Endothelial cell (in vitro differentiated cells): ENCODE measurements at regions not wholly inside any gene's neighbourhood (a gene's known extent, or its start where the extent isn't known, plus 50 kb on each side); places are given as distances from the start of the nearest gene placed in this dataset.
A peak's percentile ranks its signal among the peaks of the same experiment; 100 is the strongest.
"Not testable (repeated sequence)": the region's sequence is repeated elsewhere in the genome, so short reads cannot be mapped to it uniquely, and the experiment has no call there.

Source experiments
- DNase-seq: peaks from one replicate; pipeline ENCODE4 v3.0.0; 2021; ENCODE audit warnings: low spot score
- H3K27ac Mint-ChIP-seq: one replicate; pipeline ENCODE4 v1.8.0; 2021; ENCODE audit warnings: mixed read lengths, inconsistent platforms; ENCODE audit not compliant: unreplicated experiment
- H3K27me3 Mint-ChIP-seq: one replicate; pipeline ENCODE4 v1.8.0; 2021; ENCODE audit warnings: mild to moderate bottlenecking, moderate library complexity, mixed read lengths, inconsistent platforms; ENCODE audit not compliant: unreplicated experiment
- H3K36me3 Mint-ChIP-seq: one replicate; pipeline ENCODE4 v1.8.0; 2021; ENCODE audit warnings: mild to moderate bottlenecking, low read depth, mixed read lengths, inconsistent platforms; ENCODE audit not compliant: unreplicated experiment
- H3K4me1 Mint-ChIP-seq: one replicate; pipeline ENCODE4 v1.8.0; 2021; ENCODE audit warnings: mild to moderate bottlenecking, mixed read lengths, inconsistent platforms; ENCODE audit not compliant: unreplicated experiment
- H3K4me3 Mint-ChIP-seq: one replicate; pipeline ENCODE4 v1.8.0; 2021; ENCODE audit warnings: mild to moderate bottlenecking, mixed read lengths, inconsistent platforms; ENCODE audit not compliant: unreplicated experiment
- H3K9me3 Mint-ChIP-seq: one replicate; pipeline ENCODE4 v1.8.0; 2021; ENCODE audit warnings: mixed read lengths, inconsistent platforms; ENCODE audit not compliant: unreplicated experiment
- TF ChIP-seq, protein P1 (sequence below): fragments of 200-600 bp; sonication (generic); IDR thresholded peaks from one replicate; pipeline ENCODE4 v1.5.0; 2021; ENCODE audit warnings: antibody characterized with exemption; ENCODE audit not compliant: unreplicated experiment

DNA sequence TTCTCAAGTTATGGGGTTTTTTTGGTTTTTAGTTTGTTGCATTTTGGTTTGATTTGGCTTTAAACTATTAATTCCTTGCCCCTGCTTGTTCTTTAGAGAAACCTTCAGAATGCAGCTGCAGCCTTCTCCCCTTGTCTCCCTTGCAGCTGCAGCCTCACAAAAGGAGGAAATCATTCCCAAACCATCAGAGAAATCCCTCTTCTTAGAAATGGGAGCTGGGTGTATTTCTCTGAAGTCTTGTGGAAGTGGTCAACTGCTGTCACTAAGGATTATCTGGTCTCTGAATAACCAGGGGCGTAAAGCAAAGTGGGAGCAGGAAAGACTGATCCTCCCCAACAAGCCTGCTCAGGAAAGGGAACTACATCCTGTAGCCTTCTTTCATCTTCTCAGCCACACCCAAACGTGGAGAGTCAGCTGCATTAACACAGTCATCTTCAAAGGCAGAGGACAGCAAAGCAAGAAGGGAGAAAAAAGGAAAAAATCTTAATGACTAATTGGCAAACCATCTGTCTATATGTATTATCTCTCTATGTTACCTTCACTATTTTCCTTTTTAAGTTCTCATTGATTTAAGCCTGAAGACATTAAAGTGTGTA is 1834.1 kb upstream of the PIK3C3 start:
- Mint-ChIP-seq H3K9me3 (no peaks in the 10 kb centered on the region), H3K4me1 (peaks cover 7% of the 10 kb centered on the region), H3K4me3 (no peak overlapping the region), H3K27ac (no peak overlapping the region), H3K36me3 (no peaks in the 10 kb centered on the region), H3K27me3 (no peaks in the 10 kb centered on the region)
- peak; percentile 3 for DNase-seq
- TF ChIP-seq, protein P1, sequence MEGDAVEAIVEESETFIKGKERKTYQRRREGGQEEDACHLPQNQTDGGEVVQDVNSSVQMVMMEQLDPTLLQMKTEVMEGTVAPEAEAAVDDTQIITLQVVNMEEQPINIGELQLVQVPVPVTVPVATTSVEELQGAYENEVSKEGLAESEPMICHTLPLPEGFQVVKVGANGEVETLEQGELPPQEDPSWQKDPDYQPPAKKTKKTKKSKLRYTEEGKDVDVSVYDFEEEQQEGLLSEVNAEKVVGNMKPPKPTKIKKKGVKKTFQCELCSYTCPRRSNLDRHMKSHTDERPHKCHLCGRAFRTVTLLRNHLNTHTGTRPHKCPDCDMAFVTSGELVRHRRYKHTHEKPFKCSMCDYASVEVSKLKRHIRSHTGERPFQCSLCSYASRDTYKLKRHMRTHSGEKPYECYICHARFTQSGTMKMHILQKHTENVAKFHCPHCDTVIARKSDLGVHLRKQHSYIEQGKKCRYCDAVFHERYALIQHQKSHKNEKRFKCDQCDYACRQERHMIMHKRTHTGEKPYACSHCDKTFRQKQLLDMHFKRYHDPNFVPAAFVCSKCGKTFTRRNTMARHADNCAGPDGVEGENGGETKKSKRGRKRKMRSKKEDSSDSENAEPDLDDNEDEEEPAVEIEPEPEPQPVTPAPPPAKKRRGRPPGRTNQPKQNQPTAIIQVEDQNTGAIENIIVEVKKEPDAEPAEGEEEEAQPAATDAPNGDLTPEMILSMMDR = no peak

DNA sequence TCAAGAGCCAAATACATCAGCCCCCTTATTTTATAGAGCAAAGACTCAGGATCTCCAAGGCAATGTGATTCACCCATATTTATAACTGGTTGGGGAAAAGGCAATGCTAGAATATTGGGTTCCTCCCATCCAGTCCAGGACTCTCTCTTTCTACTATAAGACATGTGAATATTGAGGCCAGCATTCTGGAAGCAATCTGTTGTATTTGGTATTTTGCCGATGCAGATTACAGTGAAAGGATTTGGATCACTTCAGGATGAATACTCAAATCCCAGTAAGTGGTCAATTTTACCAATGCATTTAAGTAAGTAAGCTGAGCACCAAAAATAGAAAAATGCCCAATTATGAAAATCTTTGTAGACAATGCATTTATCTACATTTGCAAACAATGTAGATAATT is 1834.7 kb upstream of the PIK3C3 start:
- Mint-ChIP-seq H3K4me1 (peaks cover 7% of the 10 kb centered on the region), H3K36me3 (no peaks in the 10 kb centered on the region), H3K4me3 (no peak overlapping the region), H3K27ac (no peak overlapping the region), H3K27me3 (peaks cover 2% of the 10 kb centered on the region), H3K9me3 (no peaks in the 10 kb centered on the region)
- TF ChIP-seq, protein P1 = no peak
- DNase-seq = no peak

DNA sequence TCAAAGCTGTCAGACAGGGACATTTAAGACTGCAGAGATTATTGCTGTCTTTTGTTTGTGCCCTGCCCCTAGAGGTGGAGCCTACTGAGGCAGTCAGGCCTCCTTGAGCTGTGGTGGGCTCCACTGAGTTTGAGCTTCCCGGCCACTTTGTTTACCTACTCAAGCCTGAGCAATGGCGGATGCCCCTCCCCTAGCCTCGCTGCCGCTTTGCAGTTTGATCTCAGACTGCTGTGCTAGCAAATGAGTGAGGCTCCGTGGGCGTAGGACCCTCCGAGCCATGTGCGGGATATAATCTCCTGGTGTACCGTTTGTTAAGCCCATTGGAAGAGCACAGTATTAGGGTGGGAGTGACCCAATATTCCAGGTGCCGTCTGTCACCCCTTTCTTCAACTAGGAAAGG is 1835.5 kb upstream of the PIK3C3 start:
- H3K27ac Mint-ChIP-seq, H3K4me3 Mint-ChIP-seq, H3K4me1 Mint-ChIP-seq, H3K9me3 Mint-ChIP-seq, H3K27me3 Mint-ChIP-seq, DNase-seq, H3K36me3 Mint-ChIP-seq: not testable (repeated sequence)

DNA sequence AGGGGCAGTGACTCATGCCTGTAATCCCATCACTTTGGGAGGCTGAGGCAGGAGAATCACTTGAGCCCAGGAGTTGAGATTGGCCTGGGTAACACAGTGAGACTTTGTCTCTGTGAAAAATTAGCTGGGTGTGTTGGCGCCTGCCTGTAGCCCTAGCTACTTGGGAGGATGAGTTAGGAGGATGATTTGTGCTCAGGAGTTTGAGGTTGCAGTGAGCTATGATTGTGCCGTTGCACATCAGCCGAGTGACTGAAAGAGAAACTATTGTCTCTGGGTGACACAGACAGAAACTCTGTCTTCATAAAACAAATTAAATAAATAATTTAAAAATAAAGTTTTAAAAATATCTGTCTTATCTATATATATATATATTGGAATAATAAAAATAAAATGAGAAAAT is 1844.6 kb upstream of the PIK3C3 start:
- Mint-ChIP-seq H3K27ac (no peak overlapping the region), H3K9me3 (no peaks in the 10 kb centered on the region), H3K27me3 (no peaks in the 10 kb centered on the region), H3K4me3 (no peak overlapping the region), H3K4me1 (peaks cover under 1% of the 10 kb centered on the region), H3K36me3 (no peaks in the 10 kb centered on the region)
- TF ChIP-seq, protein P1 = no peak
- no peak for DNase-seq

DNA sequence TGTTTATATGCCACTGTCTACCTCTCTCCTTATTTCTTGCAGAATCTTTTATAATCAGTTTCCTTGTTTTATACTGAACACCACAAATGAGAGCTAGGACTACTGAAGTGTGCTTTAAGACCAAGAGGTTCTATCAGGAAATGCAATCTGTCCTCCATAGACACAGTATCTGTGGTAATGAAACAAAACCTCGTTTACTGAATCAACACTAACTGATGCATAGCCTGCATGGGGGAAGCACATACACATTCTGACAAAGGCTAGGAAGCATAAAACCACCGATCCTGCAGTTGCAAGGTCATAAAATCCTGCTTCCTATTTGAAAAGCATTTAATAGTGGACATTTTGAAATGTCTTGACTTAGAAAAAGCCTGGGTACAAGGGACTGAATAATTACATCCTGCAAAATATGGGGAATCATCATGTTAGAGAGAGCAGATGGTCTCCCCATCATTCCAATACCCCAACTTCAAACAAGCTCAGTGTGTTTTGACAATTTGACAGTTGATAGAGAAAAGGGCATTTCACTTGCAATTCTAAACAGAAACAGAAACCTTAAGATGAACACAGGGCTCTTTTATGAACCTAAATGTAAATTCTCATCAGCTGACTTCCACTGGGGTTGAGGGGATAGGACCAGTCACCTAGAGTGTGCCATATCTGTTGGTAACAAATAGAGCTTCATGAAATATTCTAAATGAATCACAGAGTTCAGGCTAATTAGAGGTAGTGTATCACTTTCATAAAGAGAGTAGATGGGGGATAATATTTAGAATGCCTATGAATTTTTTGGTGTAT is 1845.6 kb upstream of the PIK3C3 start:
- H3K36me3 Mint-ChIP-seq = no peaks in the 10 kb centered on the region
- peaks cover 6% of the 10 kb centered on the region for H3K4me1 Mint-ChIP-seq
- TF ChIP-seq, protein P1 = no peak
- no peaks in the 10 kb centered on the region for H3K27me3 Mint-ChIP-seq
- H3K9me3 Mint-ChIP-seq = no peaks in the 10 kb centered on the region
- no peak overlapping the region for H3K4me3 Mint-ChIP-seq
- no peak overlapping the region for H3K27ac Mint-ChIP-seq
- DNase-seq = no peak
